ENCODE measurements at regions not wholly inside any gene's neighbourhood (a gene's known extent, or its start where the extent isn't known, plus 50 kb on each side); places are given as distances from the start of the nearest gene placed in this dataset.
A peak's percentile ranks its signal among the peaks of the same experiment; 100 is the strongest.
"Not testable (repeated sequence)": the region's sequence is repeated elsewhere in the genome, so short reads cannot be mapped to it uniquely, and the experiment has no call there.

GRCh38 chr10:78648256-78648860, 420.4 kb upstream of the ZMIZ1 start:
- DNase-seq (no peak), ATAC-seq (no peak)

- ATAC-seq (no peak), DNase-seq (no peak)
Observed at GRCh38 chr10:78649429-78649828, 419.3 kb upstream of the ZMIZ1 start.

GRCh38 chr10:78650122-78650521, 418.6 kb upstream of the ZMIZ1 start:
- no peak for DNase-seq
- ATAC-seq = no peak

GRCh38 chr10:78651287-78651686, 417.5 kb upstream of the ZMIZ1 start:
- DNase-seq (no peak), ATAC-seq (no peak)

GRCh38 chr10:78653555-78653954, 415.2 kb upstream of the ZMIZ1 start:
- no peak for ATAC-seq
- no peak for DNase-seq

GRCh38 chr10:78654047-78654590, 414.6 kb upstream of the ZMIZ1 start:
- no peak for DNase-seq
- no peak for ATAC-seq

- ATAC-seq (no peak), DNase-seq (no peak)
Observed at GRCh38 chr10:78655979-78656378, 412.8 kb upstream of the ZMIZ1 start.

GRCh38 chr10:78656417-78657162, 412.2 kb upstream of the ZMIZ1 start:
- ATAC-seq (no peak), DNase-seq (no peak)

GRCh38 chr10:78657163-78657861, 411.5 kb upstream of the ZMIZ1 start:
- ATAC-seq = peak; percentile 89
- peak; percentile 83 for DNase-seq

- DNase-seq (no peak), ATAC-seq (no peak)
Observed at GRCh38 chr10:78657862-78658165, 411.0 kb upstream of the ZMIZ1 start.

GRCh38 chr10:78658645-78659597, 409.8 kb upstream of the ZMIZ1 start:
- DNase-seq (no peak), ATAC-seq (no peak)

- no peak for DNase-seq
- no peak for ATAC-seq
Observed at GRCh38 chr10:78659598-78659967, 409.2 kb upstream of the ZMIZ1 start.

- ATAC-seq (no peak), DNase-seq (no peak)
Observed at GRCh38 chr10:78660446-78661106, 408.2 kb upstream of the ZMIZ1 start.

GRCh38 chr10:78663721-78664120, 405.0 kb upstream of the ZMIZ1 start:
- no peak for DNase-seq

GRCh38 chr10:78664929-78665553, 403.7 kb upstream of the ZMIZ1 start:
- ATAC-seq (no peak), DNase-seq (peak; percentile 20)

More at GRCh38 chr10:78663721-78664120, 405.0 kb upstream of the ZMIZ1 start:
- ATAC-seq = no peak

- DNase-seq (no peak), ATAC-seq (no peak)
Observed at GRCh38 chr10:78672918-78673317, 395.8 kb upstream of the ZMIZ1 start.

- not testable (repeated sequence) for ATAC-seq, DNase-seq
Observed at GRCh38 chr10:78681141-78681540, 387.6 kb upstream of the ZMIZ1 start.

- DNase-seq = not testable (repeated sequence)
Observed at GRCh38 chr10:78681986-78682385, 386.8 kb upstream of the ZMIZ1 start.

GRCh38 chr10:78684947-78685346, 383.8 kb upstream of the ZMIZ1 start:
- no peak for ATAC-seq
- no peak for DNase-seq

More at GRCh38 chr10:78681986-78682385, 386.8 kb upstream of the ZMIZ1 start:
- not testable (repeated sequence) for ATAC-seq

- ATAC-seq = peak; percentile 79
- no peak for DNase-seq
Observed at GRCh38 chr10:78685466-78686103, 383.2 kb upstream of the ZMIZ1 start.
